Lung microvascular endothelial cell (primary cell): ENCODE measurements at regions not wholly inside any gene's neighbourhood (a gene's known extent, or its start where the extent isn't known, plus 50 kb on each side); places are given as distances from the start of the nearest gene placed in this dataset.

Experiments
- DNase-seq, 2 donors: peaks; one replicate each; pipeline versions ENCODE4 v3.0.0 to v3.0.0-alpha.2; 2010; ENCODE audit warnings: low read depth in 2 of 2

DNA sequence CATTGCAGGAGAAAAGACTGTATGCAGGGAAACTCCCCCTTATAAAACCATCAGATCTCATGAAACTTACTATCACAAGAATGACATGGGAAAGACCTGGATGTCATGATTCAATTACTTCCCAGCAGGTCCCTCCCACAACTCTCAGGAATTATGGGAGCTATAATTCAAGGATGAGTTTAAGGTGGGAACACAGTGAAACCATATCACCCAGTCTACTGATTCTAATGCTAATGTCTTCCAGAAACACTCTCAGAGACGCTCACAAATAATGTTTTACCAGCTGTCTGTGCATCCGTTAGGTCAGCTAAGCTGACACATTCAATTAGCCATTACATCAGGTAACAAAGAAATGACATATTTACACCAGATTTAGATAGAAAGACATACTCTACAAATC lies 637.9 kb downstream of the NLGN4Y start:
- no peak for DNase-seq

DNA sequence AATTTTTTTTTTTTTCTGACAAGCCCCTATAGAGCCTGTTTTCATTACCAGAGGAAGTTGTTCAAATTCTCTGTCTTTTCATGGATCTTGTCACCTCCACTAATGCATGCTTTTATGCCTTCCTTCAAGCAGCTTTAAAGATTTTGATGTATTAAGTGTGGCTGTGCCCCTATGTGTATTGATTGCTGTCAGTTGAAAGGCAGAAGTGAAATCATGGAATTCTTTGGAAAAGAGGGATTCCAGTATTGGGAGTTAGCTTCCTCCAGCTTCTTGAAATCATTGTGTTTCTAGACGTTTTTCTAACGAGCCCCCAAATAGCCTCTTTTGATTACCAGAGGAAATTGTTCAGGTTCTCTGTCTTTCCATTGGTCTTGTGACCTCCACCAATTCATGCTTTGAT lies 655.6 kb downstream of the NLGN4Y start:
- DNase-seq = no peak

DNA sequence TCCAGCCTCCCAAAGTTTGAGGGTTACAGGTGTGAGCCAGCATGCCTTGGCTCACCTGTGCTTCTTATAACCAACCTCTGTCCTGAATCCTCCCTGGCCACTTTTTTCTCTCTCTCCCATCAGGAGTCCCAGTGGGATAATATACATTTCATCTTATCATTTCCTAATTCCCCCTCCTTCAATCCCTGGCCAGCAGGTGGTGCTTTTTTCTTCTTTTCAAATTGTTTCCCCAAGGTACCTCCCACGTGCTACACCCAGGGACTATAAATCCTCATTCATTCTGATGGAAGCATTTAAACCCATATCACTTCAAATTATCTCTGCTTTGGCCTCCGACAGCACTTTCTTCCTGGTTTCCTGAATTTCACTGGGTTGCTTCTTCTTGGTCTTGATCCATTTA lies 704.7 kb downstream of the NLGN4Y start:
- DNase-seq = no peak

DNA sequence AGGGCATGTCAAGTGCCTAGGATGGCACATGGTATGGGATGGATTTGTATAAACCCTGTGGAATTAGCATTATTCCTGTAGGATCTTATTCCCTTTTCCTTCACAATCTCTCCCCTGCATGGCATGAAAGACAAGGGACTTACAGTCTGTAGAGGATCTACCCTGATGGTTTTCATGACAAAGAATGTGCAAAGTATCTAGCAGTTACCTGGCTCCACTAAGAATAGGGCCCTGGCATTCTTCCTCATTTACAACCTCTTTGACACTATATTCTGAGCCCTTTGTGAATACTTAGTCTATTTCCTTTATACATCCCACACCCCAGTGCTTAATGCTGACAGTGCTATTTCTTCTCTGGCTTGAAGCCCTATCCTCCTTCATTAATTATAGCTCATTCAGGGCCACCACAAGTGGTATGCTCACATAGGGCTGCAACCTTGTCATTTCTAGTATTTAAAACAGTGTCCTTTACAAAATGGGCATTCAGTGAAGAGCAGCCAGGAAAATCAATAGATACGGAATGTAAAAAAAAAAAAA lies 715.3 kb downstream of the NLGN4Y start:
- DNase-seq = no peak

DNA sequence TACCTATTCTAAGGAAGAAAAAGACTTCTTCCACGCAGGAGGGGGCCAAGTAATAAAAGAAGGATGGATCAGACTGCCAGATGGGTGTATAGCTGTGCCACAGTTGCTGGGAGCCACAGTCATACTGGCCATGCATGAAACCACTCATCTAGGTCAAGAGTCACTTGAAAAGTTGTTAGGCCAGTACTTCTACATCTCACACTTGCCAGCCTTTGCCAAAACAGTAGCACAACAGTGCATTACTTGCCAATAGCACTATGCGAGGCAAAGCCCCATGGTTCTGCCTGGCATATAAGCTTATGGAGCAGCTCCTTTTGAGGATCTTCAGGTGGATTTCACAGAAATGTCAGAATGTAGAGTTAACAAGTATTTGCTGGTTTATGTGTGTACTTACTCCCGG lies 735.0 kb downstream of the NLGN4Y start:
- DNase-seq = no peak

DNA sequence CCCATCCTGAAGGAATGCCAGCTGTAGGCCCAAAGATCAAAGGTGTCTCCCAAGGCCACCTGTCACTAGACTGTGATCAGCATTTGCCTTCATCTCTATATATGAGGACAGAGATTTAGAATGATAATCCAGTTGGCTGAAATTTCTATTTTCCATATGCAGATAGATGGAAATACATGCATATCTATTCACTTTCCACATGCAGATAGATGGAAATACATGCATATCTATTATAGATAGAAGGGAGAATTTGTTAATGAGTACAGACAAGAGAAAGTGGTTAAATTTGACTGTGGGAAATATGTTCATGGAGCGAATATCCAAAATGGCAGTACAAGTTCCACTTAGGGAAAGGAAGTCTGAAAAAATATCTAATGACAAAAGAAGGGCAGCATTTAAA lies 762.2 kb downstream of the NLGN4Y start:
- DNase-seq = no peak

DNA sequence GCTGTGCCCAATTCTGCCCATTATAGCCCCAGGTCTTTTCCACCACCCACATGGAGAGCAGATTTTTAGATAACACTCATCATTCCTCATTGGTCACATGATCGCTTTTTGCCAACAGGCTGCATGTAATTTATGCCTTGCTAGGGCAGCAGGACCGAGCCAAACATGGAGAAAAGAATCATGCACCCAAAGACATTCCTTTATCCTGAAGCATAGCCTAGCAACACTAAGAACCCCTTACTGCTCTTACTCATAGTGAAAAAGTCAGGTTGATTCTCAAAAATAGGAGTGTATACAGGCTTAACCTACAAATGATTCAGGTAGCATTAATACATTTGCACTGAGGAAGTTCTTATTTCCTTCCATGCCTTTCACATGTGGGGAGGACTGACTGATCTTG lies 765.5 kb downstream of the NLGN4Y start:
- DNase-seq = no peak

DNA sequence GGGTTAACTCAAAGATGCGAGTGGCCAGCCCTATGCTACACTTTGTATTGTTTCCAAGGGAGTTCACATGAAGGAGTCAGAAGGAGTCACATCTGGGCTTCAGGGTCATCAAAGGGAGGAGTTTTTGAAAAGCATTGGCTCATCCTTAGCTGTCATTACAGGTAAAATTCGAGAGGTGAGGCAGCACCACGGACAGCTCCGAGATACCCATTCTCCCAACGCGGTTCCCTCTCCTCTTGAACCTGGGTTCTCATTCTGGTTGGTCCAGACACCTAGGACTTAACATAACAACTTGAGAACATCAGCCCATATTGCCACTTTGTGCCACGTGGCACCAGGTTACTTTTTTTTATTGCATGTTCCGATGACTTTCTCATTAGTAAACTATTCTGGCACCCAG lies 768.6 kb downstream of the NLGN4Y start:
- no peak for DNase-seq

DNA sequence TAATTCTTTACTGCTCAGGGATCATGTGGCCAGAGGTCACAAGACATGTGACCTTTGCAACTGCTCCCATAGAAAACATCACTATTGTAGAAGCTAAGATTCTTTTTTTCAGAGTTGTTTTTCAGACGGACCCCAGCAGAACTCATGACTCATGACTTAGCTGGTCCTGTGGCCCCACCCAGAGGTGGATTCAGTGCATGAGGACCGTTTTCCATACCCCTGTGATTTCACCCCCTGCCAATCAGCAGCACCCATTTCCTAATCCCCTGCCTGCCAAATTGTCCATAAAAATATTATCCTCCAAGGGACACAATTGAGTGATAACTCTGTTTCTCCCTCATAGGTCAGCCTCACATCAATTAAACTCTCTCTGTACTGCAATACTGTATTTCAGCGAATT lies 777.5 kb downstream of the NLGN4Y start:
- no peak for DNase-seq

DNA sequence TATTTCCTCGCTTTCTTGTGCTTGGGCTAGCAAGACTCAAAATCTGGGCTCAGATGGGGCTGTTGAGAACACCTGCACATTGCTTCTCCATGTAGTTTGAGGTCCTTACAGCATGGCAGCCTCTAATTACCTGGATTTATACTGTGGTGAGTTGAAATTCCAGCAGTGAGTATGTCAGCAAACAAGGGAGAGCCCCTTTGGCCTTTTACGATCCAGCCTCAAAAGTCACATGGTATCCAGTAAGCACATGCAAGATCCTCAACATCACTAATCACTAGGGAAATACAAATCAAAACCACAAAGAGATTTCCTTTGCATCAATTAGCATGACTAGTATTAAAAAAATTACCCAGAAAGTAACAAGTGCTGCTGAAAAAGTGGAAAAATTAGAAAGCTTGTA lies 787.8 kb downstream of the NLGN4Y start:
- no peak for DNase-seq

DNA sequence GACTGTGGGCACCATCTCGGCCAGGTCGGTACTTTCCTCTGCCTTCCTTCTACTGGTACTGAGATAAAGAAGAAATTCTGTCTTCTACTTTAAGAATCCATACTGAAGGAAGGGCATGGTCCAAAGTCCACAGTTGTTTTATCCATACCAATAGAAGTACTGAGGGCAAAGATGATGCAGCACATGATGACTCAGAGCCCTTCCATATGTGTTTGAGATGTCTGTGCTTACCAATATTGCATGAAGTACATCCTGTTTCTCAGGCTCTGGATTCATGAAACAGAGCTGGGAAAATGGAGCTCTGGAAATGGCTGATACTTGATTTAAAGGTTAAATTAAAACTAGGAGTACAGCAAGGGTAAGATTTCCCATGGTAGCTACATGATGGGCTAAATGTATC lies 799.9 kb downstream of the NLGN4Y start:
- DNase-seq = no peak

DNA sequence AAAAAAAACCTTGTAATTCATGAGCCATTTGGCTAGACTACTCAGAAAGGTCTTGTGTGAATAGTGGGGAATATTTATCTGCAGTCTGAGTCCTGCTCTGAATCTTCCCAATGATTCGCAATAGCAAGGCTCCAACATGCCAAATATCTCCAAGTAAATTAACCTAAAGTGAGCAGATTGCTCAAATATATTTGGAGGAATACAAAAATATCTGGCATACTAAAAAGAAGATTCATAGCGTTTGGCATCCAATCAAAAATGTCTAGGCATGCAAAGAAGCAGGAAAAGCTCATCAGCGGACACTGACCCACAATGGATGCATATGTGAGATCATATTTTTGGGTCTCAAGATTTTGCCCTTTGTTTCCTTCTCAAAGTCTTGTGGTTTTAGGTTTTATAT lies 800.9 kb downstream of the NLGN4Y start:
- no peak for DNase-seq

DNA sequence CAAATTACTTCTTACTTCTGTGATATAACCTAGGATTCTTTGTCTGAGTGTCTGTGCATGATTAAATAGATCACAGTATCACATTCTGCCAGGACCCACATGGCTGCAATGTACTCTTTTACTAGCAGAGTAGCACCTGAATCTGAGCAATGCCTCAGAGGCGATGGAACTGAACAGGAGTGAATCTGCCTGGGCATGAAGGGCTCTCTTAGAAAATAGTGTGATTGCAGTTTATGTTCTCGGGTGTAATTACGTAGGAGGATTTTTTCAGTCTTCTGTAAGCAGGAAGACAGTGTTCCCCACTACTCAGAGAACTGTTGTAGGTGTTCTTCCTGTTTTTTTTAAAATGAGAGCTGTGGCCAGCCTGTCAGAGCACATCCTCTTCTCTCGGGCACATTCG lies 802.3 kb downstream of the NLGN4Y start:
- no peak for DNase-seq

DNA sequence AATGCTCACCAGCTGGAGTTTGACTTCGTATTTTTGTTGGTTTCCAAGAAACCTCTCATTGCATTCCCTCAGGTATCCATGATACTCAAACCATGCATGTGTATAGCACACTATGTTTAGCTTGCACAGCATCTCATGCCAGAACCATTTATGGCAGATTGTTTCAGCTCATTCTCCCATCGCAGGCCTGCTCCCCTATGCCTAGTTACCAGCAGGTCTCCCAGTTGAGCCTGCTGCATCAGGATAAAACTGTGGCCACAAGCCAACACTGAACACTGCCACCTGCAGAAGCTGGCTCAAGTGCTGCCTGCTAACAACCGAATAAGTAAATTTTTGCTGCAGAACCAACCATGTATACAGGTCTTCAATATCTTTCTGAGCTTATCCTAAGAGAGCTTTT lies 804.5 kb downstream of the NLGN4Y start:
- DNase-seq = no peak

DNA sequence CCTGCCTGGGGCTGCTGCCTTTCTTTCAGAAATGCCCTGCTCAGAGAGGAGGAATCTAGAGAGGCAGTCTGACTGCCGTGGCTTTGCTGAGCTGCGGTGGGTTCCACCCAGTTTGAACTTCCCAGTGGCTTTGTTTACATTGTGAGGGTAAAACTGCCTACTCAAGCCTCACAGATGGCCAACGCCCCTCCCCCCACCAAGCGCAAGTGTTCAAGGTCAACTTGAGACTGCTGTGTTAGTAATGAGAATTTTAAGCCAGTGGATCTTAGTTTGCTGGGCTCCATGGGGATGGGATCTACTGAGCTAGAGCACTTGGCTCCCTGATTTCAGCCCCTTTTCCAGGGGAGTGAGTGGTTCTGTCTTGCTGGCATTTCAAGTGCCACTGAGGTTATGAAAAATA lies 819.2 kb downstream of the NLGN4Y start:
- no peak for DNase-seq

DNA sequence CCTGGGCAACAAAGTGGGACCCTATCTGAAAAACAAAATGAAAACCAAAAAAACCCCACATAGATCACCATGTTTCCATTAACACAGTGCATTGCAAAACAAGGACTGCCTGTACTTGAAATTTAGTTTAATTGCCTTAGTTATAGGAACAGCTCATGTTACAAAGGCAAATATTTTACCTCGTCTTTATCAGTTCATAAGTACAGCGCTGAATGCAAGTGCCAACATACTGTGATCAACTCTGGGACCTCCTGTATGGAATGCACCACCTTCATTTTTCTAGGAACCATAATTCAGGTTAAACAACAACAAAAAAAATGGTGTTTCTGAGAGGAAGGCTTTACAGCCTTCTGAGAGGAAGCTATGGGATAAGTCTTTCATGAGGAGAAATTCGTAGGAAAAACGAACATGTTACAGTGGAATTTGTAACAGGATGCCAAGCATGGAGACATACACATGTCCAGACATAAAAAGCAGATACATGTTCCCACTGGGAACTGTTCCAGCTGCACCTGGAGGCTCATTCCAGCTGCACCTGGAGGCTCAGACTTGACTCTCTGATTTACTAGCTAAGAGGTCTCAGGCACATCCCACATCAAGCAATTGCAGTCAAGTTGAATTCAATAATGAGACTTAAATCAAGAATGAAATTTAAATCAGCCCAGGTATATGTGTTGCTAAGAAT lies 821.3 kb downstream of the NLGN4Y start:
- DNase-seq = no peak

DNA sequence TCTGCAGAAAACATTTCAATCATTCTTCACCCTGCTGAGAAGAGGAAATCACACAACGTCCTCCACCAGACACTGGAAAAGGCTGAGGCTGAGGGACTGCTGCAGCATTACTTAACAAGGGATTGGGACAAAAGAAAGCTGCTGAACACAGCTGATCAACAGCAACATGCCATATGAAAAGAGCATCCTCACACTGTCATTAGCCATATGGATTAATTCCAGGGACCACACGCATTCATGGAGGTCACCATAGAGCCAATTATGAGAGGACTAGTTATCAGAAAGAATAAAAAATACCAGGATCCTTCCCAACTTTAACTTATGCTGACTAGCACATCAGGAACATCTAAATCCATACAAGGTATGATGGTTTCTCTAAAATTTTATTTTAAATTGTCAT lies 825.0 kb downstream of the NLGN4Y start:
- no peak for DNase-seq

DNA sequence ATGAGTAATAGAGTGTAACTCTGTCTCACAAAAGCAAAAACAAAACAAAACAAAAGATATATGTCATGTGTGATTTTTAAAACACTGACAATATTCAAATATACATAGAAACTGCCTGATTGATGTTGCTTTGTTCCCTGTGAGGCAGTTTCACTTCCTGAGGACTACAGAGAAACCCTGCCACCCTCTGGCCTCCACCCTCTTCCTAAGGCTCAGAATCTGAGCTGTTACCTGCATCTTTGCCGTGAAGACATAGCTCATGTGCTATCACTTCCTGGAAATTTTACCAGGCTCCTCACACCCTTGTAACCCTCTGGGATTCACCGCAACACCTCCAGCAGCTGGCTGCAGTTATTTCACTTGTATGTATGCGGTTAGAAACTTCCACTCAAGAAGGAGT lies 831.0 kb downstream of the NLGN4Y start:
- peak in 1 of 2 donors; percentile 0 for DNase-seq

DNA sequence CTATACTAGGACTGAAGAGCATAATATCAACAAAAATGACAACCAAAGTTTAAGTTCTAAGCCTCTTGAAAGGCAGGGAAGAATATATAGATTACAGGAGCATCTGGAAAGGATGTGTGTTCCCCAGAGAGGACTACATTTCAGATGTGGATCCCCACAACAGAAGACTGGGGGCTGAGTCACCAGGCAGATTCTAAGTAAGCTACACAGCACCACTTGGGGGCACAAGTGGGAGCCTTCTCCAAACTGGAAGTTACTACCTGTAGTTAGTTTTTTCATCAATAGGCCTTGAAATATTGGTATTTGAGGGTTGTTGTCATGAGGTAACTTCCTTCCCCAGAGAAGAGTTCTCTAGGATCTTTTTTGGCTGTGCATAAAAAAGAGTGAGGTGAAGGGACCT lies 836.1 kb downstream of the NLGN4Y start:
- no peak for DNase-seq

DNA sequence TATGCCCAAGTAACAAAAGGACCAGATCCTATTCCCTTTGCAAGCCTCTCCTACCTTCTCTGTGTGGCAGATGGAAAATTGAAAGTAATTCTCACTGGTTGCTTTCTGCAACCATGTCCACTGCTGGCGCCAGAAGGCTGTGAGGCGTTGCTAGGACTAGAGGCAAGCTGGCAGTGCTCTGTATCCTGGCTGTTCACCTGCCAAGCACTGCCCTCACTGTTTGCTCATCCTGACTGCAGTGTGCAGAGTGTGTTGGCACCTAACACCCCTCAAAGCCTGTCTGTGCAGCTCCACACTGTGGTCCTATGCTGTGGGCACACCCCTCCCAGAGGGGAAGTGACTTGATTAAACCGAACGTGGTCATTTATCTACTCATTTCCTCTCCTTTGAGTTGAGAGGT lies 840.7 kb downstream of the NLGN4Y start:
- no peak for DNase-seq

DNA sequence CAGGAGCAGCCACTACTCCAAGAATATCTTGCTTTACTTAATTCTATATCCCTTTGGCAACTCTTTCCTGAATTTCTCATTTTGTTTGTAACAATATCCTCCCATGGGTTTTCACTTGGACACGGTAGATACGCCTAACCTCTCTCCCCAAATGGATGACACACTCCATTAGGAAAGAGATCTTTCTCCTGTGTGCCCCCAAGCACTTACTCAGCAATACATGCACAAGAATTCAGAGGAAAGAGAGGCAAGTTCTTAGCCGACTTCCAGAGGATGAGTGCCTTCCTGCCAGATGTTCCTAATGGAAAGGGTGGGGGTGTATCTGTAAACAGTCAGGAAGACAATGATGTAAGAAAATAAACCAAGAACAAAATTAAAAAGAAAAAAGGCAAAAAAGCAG lies 844.5 kb downstream of the NLGN4Y start:
- DNase-seq = no peak

DNA sequence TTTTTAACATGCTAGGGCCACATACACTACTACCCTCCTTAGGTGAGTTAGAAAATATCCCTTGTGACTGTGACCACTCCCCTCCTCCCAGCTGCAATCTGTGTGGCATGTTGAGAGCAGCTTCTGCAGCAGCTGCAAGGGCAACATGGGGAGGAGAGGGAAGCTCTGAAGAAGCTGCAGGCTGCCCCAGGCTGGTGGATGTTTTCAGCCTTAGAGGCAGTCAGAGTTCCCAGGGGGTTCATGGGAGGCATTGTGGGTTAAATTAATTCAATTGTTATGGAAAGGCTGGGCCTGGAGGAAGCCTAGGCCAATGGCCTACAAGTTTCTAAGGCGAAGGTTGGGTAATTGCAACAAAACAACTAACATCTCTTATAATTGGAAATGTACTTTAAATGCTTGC lies 860.8 kb downstream of the NLGN4Y start:
- DNase-seq = no peak

DNA sequence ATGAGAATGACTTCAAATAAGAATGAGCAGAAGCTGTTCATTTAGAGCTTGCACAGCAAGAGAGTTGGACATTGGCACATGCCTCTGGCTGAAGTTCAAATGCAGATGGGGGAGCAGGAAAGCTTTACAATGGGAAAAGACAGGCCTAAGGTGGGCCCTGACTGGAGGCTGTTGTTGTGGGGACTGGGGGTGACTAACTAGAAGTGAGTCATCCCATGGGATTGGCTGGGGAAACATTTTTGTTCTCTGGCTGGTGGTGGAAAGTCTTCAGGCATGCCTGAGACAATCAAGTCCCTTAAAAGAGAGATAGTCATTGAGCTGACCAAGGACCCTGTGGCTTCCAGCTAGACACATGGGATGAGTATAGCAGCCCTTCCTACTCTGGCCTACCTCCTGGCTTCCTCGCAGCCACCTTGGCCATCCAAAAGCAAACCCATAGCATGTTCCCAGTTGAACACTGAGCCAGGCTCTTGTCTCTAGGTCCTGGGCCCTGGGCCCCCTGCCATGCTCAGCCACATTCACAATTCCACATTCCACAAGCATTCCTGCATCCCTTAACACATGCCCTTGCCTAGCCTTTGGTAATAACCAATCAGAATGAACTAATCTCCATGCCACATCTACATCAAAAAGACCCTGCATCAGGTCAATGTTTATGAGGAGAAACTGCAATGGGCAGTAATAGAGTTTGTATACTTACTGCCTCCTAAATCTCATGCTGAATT lies 873.4 kb downstream of the NLGN4Y start:
- no peak for DNase-seq
